Kidney tubule cell (primary cell): ENCODE measurements at regions not wholly inside any gene's neighbourhood (a gene's known extent, or its start where the extent isn't known, plus 50 kb on each side); places are given as distances from the start of the nearest gene placed in this dataset.
A peak's percentile ranks its signal among the peaks of the same experiment; 100 is the strongest.

Source experiments
- DNase-seq: peaks from one replicate; pipeline ENCODE4 v3.0.0-alpha.2; 2018; ENCODE audit warnings: low spot score

GRCh38 chr11:116112087-116112935 is 608.1 kb upstream of the CADM1 start:
- DNase-seq: no peak

DNA sequence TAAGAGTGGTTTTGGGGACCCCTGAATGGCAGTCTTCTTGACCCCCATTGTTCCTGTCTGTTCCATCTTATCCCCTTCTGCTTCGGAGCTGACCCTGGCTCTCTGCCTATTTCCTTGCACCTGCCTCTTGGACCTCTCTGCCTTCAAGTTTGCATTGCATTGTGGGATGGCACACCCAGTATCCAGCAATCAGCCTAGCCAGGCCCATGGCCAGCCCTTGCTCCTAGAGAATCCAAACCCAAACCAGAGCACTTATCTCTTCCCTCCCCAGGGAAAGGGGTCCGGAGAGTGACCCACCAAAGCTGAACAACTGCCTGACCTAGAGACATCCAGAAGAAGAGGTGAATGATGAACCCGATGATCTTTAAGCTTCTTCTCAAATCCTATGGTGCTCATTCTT is 607.3 kb upstream of the CADM1 start:
- no peak for DNase-seq

- DNase-seq: no peak
Observed at GRCh38 chr11:116110802-116111201, 606.6 kb upstream of the CADM1 start.

DNA sequence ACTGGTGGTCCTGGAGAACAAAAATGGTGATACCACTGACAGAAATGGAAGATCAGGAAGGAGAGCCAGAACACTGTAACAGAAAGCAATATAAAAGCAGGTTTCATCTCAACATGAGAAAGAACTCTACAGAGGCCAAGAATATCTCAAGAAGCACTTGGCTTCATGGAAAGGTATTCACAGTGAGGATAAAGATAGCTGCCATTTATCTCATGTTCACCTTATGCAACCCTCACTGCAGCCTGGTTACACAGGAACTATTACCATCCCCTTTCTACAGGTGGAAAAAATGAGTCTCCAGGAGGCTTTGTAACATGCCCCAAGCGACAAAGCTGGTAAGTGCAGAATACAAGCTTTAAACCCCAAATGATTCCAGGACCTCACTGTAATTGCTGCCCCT is 606.1 kb upstream of the CADM1 start:
- no peak for DNase-seq

GRCh38 chr11:116109228-116109627 is 605.0 kb upstream of the CADM1 start:
- DNase-seq: peak; percentile 80

GRCh38 chr11:116108161-116108560 is 603.9 kb upstream of the CADM1 start:
- no peak for DNase-seq

- no peak for DNase-seq
Observed at GRCh38 chr11:116107229-116107628, 603.0 kb upstream of the CADM1 start.

DNA sequence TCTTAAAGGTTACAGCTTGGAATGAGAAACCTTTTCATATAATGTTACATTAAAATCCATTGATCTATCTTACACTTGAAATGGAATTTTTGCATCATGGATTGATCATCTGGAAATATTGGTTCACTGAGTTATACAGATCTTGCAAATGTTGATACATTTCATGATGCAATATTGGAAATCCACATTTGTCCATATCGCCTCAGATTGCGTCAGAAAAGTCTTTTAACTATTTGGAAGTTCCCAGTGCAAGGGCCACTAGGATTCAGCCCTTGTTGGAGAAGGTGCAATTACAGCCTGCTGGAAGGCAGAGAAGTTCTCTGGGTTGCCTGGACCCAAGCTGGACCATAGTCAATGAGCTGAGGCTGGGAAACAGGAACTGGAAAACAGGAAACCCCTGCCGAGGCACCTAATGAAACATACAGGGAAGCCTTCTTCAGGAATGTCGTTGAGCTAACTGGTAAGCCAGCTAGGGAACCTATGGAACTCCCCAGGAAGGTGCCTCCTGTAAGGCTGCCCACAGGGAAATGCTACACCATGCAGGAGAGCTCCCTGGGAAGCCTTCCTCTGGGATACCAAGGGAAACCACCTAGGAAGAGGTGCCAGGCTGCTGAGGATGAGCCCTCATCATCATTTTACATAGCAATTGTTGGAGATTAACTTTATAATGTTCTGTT is 600.4 kb upstream of the CADM1 start:
- DNase-seq: no peak

GRCh38 chr11:116101902-116102301 is 597.7 kb upstream of the CADM1 start:
- DNase-seq: no peak

DNA sequence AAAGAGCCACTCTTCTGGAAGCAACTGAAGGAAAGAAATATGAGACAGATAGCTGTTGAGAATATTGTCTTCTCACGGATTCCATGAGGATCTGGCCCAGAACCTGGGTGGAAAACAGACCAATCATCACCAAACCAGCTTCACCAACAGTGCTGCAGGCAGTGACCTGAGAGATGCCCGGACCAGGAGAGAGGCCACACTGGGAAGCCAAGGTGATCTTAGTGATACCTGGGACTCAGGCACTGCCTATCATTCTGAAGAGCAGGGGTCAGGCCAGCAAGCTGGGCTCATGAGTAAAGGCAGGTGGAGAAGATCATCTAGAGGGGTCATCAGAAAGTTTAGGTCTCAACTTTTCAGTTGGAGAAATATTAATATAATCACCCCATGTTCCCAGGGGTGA is 595.8 kb upstream of the CADM1 start:
- DNase-seq: no peak

GRCh38 chr11:116099541-116099940 is 595.3 kb upstream of the CADM1 start:
- DNase-seq: no peak

DNA sequence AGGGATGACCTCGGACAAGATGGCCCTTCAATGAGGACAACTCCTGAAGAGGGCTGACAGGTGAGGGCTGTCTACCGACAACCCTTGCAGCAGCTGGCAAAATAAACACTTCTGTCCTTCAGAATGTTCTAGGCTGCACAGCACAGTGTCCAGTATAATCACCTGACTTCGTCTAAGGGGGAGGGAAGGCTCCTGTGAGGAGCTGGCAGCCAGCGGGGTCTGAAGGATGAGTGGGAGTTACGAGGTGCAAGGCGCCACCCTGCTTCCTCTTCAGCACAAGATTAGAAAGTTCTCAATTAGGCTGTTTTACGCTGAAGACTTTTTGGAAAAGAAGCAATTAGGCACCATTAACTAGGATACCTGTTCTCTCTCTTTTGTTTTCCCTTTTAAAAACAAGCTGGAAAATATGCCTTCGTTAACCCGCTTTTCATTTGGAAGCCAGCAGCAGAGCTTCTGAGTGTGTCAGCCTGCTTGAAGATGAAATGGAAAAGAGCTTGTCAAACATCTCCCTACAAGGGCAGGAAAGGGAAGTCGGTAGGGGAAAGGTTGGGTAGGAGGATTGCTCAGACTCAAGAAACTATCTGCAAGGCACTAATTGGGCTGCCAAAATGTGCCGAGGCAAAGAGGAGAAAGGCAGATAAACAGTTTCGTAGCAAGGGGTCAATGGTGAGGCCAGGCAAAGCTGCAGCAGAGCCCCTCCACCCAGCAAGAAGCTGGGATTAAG is 592.2 kb upstream of the CADM1 start:
- no peak for DNase-seq

GRCh38 chr11:116093481-116094270 is 589.5 kb upstream of the CADM1 start:
- no peak for DNase-seq

- no peak for DNase-seq
Observed at GRCh38 chr11:116093065-116093464, 588.9 kb upstream of the CADM1 start.

DNA sequence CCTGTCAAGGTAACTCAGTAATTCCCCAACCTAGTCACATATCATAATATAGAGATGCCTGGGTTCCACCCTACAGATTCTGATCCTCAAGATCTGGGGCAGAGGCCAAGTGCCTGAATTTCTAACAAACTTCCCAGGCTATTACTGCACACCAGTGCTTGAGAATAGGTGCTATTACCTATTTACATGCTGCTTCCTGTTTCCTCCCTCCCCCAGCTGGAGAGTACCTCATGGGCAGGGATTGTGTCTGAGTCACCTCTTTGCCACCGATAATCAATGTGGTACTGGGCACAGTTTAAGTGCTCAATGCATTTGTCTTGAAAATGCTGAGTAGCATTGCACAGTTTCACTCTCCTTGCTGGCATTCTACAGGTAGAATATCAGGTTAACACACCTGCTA is 582.2 kb upstream of the CADM1 start:
- peak; percentile 12 for DNase-seq

- no peak for DNase-seq
Observed at GRCh38 chr11:116085031-116085635, 580.9 kb upstream of the CADM1 start.

- no peak for DNase-seq
Observed at GRCh38 chr11:116084511-116084910, 580.3 kb upstream of the CADM1 start.

DNA sequence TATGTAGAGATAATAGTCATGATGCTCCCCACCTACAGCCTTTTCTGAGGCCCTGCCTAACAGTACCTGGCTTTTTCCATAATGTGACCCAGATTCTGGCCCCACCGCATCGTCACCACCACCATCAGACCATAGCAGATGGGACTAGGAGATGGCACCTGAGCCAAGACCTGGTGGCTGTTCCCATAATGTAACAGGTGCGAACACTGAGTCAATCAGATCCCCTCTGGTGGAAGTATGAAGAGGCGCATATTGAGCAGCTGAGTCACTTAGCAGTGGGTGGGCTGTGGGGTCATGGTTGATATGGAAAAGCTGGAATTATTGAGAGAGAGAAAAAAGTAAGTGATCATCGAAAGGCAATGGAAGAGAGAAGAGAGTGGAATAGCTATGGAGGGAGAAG is 578.0 kb upstream of the CADM1 start:
- DNase-seq: peak; percentile 7

GRCh38 chr11:116079580-116079979 is 575.4 kb upstream of the CADM1 start:
- DNase-seq: no peak

GRCh38 chr11:116078101-116078591 is 573.9 kb upstream of the CADM1 start:
- peak; percentile 9 for DNase-seq

- no peak for DNase-seq
Observed at GRCh38 chr11:116077092-116077491, 572.9 kb upstream of the CADM1 start.
